CD14-positive monocyte (primary cell): ENCODE measurements at regions not wholly inside any gene's neighbourhood (a gene's known extent, or its start where the extent isn't known, plus 50 kb on each side); places are given as distances from the start of the nearest gene placed in this dataset.

ENCODE experiments used
- DNase-seq, 3 donors: peaks; one replicate each; pipeline ENCODE4 v3.0.0-alpha.2; 2011 to 2022
- H2AFZ ChIP-seq: 2 replicates; pipeline ENCODE4 v1.6.0; 2012; ENCODE audit warnings: mild to moderate bottlenecking, low read depth, low read length, inconsistent platforms; ENCODE audit not compliant: insufficient read depth, poor library complexity, severe bottlenecking
- H3K27ac ChIP-seq, 2 donors: 1 replicate in 1 of 2; 2 replicates in 1 of 2; pipeline ENCODE4 v1.5.1; 2012 to 2013; ENCODE audit warnings: low read length in 2 of 2, control low read depth in 1 of 2, inconsistent platforms in 1 of 2, low read depth in 1 of 2, mild to moderate bottlenecking in 1 of 2
- H3K27me3 ChIP-seq, 2 donors: one replicate each; pipeline versions ENCODE4 v1.6.0 to v1.6.1; 2011 to 2013; ENCODE audit warnings: low read length in 2 of 2; ENCODE audit not compliant: control insufficient read depth in 2 of 2, insufficient read depth in 2 of 2
- H3K36me3 ChIP-seq, 2 donors: replicated peaks in 1 of 2; 1 replicate in 1 of 2; 2 replicates in 1 of 2; pipeline versions ENCODE4 v1.5.1 to v1.6.1; 2012 to 2013; ENCODE audit warnings: low read length in 2 of 2, control low read depth in 1 of 2, inconsistent platforms in 1 of 2, mild to moderate bottlenecking in 1 of 2; ENCODE audit not compliant: insufficient read depth in 2 of 2, control insufficient read depth in 1 of 2
- H3K4me1 ChIP-seq, 2 donors: 1 replicate in 1 of 2; 2 replicates in 1 of 2; pipeline versions ENCODE4 v1.5.1 to v1.6.1; 2012 to 2013; ENCODE audit warnings: low read length in 2 of 2, control low read depth in 1 of 2, inconsistent platforms in 1 of 2, mild to moderate bottlenecking in 1 of 2, moderate library complexity in 1 of 2; ENCODE audit not compliant: insufficient read depth in 2 of 2, control insufficient read depth in 1 of 2
- H3K4me2 ChIP-seq: replicated peaks from 2 replicates; pipeline ENCODE3; 2012; ENCODE audit warnings: low read length, moderate library complexity, mild to moderate bottlenecking; ENCODE audit not compliant: poor library complexity, severe bottlenecking; ENCODE audit errors: extremely low read depth
- H3K4me3 ChIP-seq, 3 experiments: fragments of 200-600 bp in 1 of 3; sonication (generic) in 1 of 3; replicated peaks in 1 of 3; 1 replicate in 2 of 3; 2 replicates in 1 of 3; pipeline ENCODE4 v1.5.1; 2011 to 2013; ENCODE audit warnings: low read length in 3 of 3, mild to moderate bottlenecking in 3 of 3, control low read depth in 2 of 3, low read depth in 2 of 3, inconsistent platforms in 1 of 3, moderate library complexity in 1 of 3
- H3K79me2 ChIP-seq: 2 replicates; pipeline ENCODE4 v1.6.0; 2012; ENCODE audit warnings: mild to moderate bottlenecking, control low read depth, inconsistent platforms, low read length, moderate library complexity; ENCODE audit not compliant: insufficient read depth
- H3K9ac ChIP-seq: 2 replicates; pipeline ENCODE4 v1.6.0; 2017; ENCODE audit warnings: low read length, mild to moderate bottlenecking; ENCODE audit not compliant: insufficient read depth, poor library complexity, severe bottlenecking
- H3K9me3 ChIP-seq, 2 donors: replicated peaks in 1 of 2; 1 replicate in 1 of 2; 2 replicates in 1 of 2; pipeline versions ENCODE4 v1.5.1 to v1.6.1; 2012 to 2013; ENCODE audit warnings: low read length in 2 of 2, control low read depth in 1 of 2; ENCODE audit not compliant: control insufficient read depth in 1 of 2, insufficient read depth in 1 of 2
- H4K20me1 ChIP-seq: 2 replicates; pipeline ENCODE4 v1.6.0; 2012; ENCODE audit warnings: mild to moderate bottlenecking, low read length, control low read depth, moderate library complexity; ENCODE audit not compliant: insufficient read depth
- H3K27ac Mint-ChIP-seq, 7 donors: one replicate each; pipeline ENCODE4 v1.8.0; 2020; ENCODE audit warnings: mild to moderate bottlenecking in 7 of 7, mixed read lengths in 7 of 7, moderate library complexity in 6 of 7, inconsistent platforms in 2 of 7
- H3K27me3 Mint-ChIP-seq, 3 donors: one replicate each; pipeline ENCODE4 v1.8.0; 2021 to 2022; ENCODE audit warnings: low read depth in 3 of 3, mild to moderate bottlenecking in 3 of 3, mixed read lengths in 3 of 3, moderate library complexity in 3 of 3, inconsistent platforms in 1 of 3
- H3K36me3 Mint-ChIP-seq, 2 donors: one replicate each; pipeline ENCODE4 v1.8.0; 2020; ENCODE audit warnings: mixed read lengths in 2 of 2, inconsistent platforms in 1 of 2, mild to moderate bottlenecking in 1 of 2
- H3K4me1 Mint-ChIP-seq: one replicate; pipeline ENCODE4 v1.8.0; 2020; ENCODE audit warnings: mild to moderate bottlenecking, mixed read lengths
- H3K4me3 Mint-ChIP-seq, 2 donors: one replicate each; pipeline ENCODE4 v1.8.0; 2020; ENCODE audit warnings: mild to moderate bottlenecking in 2 of 2, mixed read lengths in 2 of 2, moderate library complexity in 1 of 2
- H3K9me3 Mint-ChIP-seq, 7 donors: one replicate each; pipeline ENCODE4 v1.8.0; 2020 to 2022; ENCODE audit warnings: mixed read lengths in 7 of 7, mild to moderate bottlenecking in 6 of 7, moderate library complexity in 6 of 7, inconsistent platforms in 2 of 7
- WGBS: methylation state at CpG from one replicate; pipeline ENCODE4 v1.1.5; 2013; ENCODE audit warnings: missing lambda C conversion rate; ENCODE audit not compliant: insufficient coverage; 5-methylcytosine and 5-hydroxymethylcytosine counted together
- intact Hi-C, 2 donors: fragments of 100-400 bp; cut with micrococcal nuclease; formaldehyde crosslinking; loops; one replicate each; pipeline versions ENCODE4 v1.15.0 to v1.15.1; 2023
- TF ChIP-seq, protein P1 (sequence below): fragments of 200-600 bp; IDR thresholded peaks from one replicate; pipeline ENCODE4 v1.8.0; 2022; ENCODE audit warnings: antibody characterized with exemption, mild to moderate bottlenecking

DNA sequence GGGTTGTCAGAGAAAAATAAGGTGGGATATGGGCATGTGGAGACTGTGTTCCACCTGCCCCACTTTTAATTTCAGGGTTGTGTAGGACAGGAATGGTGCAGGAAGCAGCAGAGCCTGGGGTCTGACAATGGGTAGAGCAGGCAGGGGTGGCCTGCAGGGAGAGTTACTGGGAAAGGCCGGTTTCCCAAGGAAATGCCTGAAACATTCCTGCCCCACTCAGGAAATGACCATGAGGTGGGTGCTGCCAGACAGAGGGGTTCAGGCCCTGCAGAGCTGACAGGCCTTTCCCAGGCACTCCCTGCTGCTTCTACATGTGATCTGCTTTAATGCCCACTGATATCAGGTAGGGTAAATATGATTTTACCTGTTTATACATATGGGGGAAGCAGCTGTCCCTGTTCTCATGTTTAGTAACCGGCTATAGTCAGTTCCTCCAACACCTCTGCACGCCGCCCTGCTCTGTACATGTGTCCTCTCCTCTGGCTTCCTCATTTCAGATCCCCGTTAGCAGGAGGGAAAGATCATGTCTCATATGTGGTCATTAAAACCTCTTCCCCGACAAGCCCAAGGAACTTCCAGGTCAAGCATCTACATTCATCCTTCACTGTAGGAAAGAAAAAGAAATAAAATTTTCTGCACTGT is 118.6 kb upstream of the PRSS58 start:
- Mint-ChIP-seq H3K27me3 (peaks cover 0 to 3% (median 2%) of the 10 kb centered on the region in 3 donors), H3K36me3 (no peaks in the 10 kb centered on the region), H3K4me3 (no peak overlapping the region), H3K27ac (peak overlapping the region in 2 of 7 donors; percentile 13 to 74), H3K4me1 (peaks cover 13% of the 10 kb centered on the region), H3K9me3 (peaks cover 0 to 2% (median 0%) of the 10 kb centered on the region in 7 donors)
- intact Hi-C loops = no loop called here
- peak; percentile 42 to 58 (median 54) for DNase-seq
- no peaks in the 10 kb centered on the region for H3K27me3 ChIP-seq
- H3K79me2 ChIP-seq = no peaks in the 10 kb centered on the region
- H3K9me3 ChIP-seq = no peaks in the 10 kb centered on the region
- peaks cover 13 to 15% of the 10 kb centered on the region in 2 donors for H3K4me1 ChIP-seq
- H3K4me3 ChIP-seq = no peak overlapping the region
- H3K36me3 ChIP-seq = no peaks in the 10 kb centered on the region
- TF ChIP-seq, protein P1, sequence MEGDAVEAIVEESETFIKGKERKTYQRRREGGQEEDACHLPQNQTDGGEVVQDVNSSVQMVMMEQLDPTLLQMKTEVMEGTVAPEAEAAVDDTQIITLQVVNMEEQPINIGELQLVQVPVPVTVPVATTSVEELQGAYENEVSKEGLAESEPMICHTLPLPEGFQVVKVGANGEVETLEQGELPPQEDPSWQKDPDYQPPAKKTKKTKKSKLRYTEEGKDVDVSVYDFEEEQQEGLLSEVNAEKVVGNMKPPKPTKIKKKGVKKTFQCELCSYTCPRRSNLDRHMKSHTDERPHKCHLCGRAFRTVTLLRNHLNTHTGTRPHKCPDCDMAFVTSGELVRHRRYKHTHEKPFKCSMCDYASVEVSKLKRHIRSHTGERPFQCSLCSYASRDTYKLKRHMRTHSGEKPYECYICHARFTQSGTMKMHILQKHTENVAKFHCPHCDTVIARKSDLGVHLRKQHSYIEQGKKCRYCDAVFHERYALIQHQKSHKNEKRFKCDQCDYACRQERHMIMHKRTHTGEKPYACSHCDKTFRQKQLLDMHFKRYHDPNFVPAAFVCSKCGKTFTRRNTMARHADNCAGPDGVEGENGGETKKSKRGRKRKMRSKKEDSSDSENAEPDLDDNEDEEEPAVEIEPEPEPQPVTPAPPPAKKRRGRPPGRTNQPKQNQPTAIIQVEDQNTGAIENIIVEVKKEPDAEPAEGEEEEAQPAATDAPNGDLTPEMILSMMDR = no peak
- H2AFZ ChIP-seq = no peak overlapping the region
- 0% methylated on average over 3 of the region's 6 CpGs for WGBS
- H4K20me1 ChIP-seq = no peaks in the 10 kb centered on the region
- H3K27ac ChIP-seq = no peak overlapping the region
- H3K9ac ChIP-seq = no peak overlapping the region
- no peak overlapping the region for H3K4me2 ChIP-seq

DNA sequence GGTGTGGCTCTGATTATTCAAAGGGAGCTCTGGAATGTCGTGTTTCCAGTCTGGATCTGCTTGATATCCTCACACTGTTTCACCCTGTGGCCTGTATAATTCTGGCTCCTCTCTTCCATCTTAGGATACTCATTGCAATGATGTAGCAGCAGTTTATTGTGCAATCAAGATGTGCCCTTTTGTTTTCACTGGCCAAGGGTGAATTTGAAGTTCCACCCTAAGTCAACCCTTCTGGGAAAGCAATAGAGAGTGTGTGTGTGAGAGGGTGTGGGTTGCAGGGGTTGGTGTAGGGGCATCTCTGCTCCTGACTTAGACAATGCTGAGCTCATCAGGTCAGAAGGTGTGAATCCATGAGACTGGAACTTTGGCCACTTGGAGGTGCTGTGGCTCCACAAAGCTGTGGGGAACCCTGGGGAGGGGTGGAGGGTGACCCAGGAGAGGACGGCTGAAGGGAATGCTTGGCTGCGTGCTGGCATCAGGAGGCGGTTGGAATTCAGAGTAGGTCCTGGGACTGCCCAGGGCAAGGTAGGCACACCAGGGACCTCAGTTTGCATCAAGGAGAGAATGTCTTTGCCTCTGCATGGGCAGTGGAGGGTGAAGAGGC is 118.0 kb upstream of the PRSS58 start:
- Histone ChIP-seq H3K4me1 (peaks cover 13 to 15% of the 10 kb centered on the region in 2 donors), H3K27ac (no peak overlapping the region), H3K4me2 (no peak overlapping the region), H3K36me3 (no peaks in the 10 kb centered on the region), H2AFZ (no peak overlapping the region), H3K4me3 (no peak overlapping the region), H3K79me2 (no peaks in the 10 kb centered on the region), H3K9ac (no peak overlapping the region), H4K20me1 (no peaks in the 10 kb centered on the region), H3K9me3 (no peaks in the 10 kb centered on the region), H3K27me3 (no peaks in the 10 kb centered on the region)
- Mint-ChIP-seq H3K36me3 (no peaks in the 10 kb centered on the region), H3K4me1 (peaks cover 13% of the 10 kb centered on the region), H3K27ac (peak overlapping the region in 2 of 7 donors; percentile 67 to 85), H3K4me3 (peak overlapping the region in 1 of 2 donors; percentile 23), H3K9me3 (peaks cover 0 to 2% (median 0%) of the 10 kb centered on the region in 7 donors), H3K27me3 (peaks cover 0 to 3% (median 2%) of the 10 kb centered on the region in 3 donors)
- TF ChIP-seq, protein P1 = no peak
- intact Hi-C loops = no loop called here
- 27% methylated on average over 3 of the region's 4 CpGs for WGBS
- DNase-seq = peak in 2 of 3 donors; percentile 6 to 24
